ENCODE measurements at regions not wholly inside any gene's neighbourhood (a gene's known extent, or its start where the extent isn't known, plus 50 kb on each side); places are given as distances from the start of the nearest gene placed in this dataset.

DNA sequence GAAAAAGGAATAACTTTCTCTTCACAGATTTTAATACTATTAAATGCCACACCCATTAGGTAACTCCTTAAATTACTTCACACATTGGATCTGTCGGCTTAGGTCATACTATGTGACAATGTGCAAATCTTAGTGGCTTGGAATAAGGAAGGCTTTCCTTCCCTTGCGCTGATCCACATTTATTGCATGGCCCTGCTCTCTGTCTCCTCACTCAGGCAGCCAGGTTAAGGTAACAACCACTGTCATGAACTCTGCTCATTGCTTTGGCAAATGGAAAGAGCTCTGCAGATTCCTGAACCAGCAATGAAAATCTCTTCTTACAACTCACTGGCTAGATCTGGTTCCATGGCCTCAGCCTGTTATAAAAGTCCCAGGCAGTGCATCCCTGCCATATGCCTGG, 121.9 kb upstream of the NFIB start:
- TF ChIP-seq CTCF (IDR thresholded peaks at IDR 0.05) (no peak), POLR2AphosphoS5 (IDR thresholded peaks at IDR 0.05; ENCODE audit: low read depth, low read length) (no peak), SIN3A (IDR thresholded peaks at IDR 0.05; ENCODE audit: borderline replicate concordance, insufficient read depth, low read depth, low read length) (no peak)
